ENCODE measurements at regions not wholly inside any gene's neighbourhood (a gene's known extent, or its start where the extent isn't known, plus 50 kb on each side); places are given as distances from the start of the nearest gene placed in this dataset.

GRCh38 chr4:165630671-165631070 lies 242.4 kb upstream of the TLL1 start:
- Histone ChIP-seq H3K4me1 (ENCODE audit: control insufficient read depth in 1 of 2, insufficient read depth in 2 of 2, low read length in 2 of 2) (no peaks in the 10 kb centered on the region), H3K4me3 (replicated peaks in 1 of 3; ENCODE audit: low read depth in 2 of 3, low read length in 3 of 3) (no peak overlapping the region), H3K9ac (ENCODE audit: insufficient read depth, low read length, poor library complexity, severe bottlenecking) (no peak overlapping the region), H3K9me3 (replicated peaks in 1 of 2; ENCODE audit: control insufficient read depth in 1 of 2, insufficient read depth in 1 of 2, low read length in 2 of 2) (peaks cover 5 to 6% of the 10 kb centered on the region in 2 donors), H3K79me2 (ENCODE audit: insufficient read depth, low read length) (no peaks in the 10 kb centered on the region), H2AFZ (ENCODE audit: insufficient read depth, low read depth, low read length, poor library complexity, severe bottlenecking) (no peak overlapping the region), H3K27ac (ENCODE audit: low read depth in 1 of 2, low read length in 2 of 2) (no peak overlapping the region), H3K4me2 (replicated peaks; ENCODE audit: extremely low read depth, low read length, poor library complexity, severe bottlenecking) (no peak overlapping the region), H4K20me1 (ENCODE audit: insufficient read depth, low read length) (no peaks in the 10 kb centered on the region), H3K27me3 (ENCODE audit: control insufficient read depth in 2 of 2, insufficient read depth in 2 of 2, low read length in 2 of 2) (no peaks in the 10 kb centered on the region), H3K36me3 (replicated peaks in 1 of 2; ENCODE audit: control insufficient read depth in 1 of 2, insufficient read depth in 2 of 2, low read length in 2 of 2) (no peaks in the 10 kb centered on the region)
- Mint-ChIP-seq H3K4me1 (no peaks in the 10 kb centered on the region), H3K4me3 (no peak overlapping the region), H3K27me3 (ENCODE audit: low read depth in 3 of 3) (peaks cover 0 to 1% (median 0%) of the 10 kb centered on the region in 3 donors), H3K27ac (peak overlapping the region in 1 of 7 donors; percentile 7), H3K36me3 (no peaks in the 10 kb centered on the region), H3K9me3 (peaks cover 0 to 10% (median 5%) of the 10 kb centered on the region in 7 donors)
- intact Hi-C loops (cut with micrococcal nuclease) = no loop called here
- TF ChIP-seq CTCF (IDR thresholded peaks at IDR 0.05) = no peak
- no peak for DNase-seq

DNA sequence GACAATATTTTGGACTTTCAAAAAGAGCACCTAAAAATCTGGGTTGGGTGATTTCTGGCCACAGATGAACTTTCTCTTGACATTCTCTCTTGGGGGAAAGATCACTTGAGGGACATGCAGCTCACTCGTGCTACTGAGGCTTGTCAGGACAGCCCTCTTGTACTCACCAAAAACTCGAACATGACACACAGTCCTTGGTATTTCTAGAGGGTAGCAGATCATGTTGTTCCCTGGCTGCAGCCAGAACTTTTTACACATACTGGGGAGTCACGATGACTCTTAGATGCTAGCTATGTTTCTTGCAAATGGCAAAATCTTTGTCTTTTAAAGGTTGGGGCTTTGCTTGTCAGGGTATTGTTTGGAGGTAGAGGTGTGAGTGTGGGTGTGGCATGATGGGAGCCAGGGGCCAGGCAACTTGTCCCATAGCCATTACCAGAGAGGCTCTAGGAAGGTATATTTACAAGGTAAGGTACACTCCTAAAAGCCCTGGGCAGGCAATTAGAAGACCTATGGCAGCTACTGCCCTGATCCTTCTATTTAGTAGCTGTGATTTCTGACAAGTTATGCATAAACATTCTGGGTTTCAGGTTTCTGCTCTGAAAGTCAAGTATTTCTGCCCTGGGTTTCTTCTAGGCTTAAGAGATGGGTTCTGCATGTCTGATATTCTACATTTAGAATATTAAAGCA lies 241.7 kb upstream of the TLL1 start:
- TF ChIP-seq CTCF (IDR thresholded peaks at IDR 0.05) = no peak
- Histone ChIP-seq H3K9me3 (replicated peaks in 1 of 2; ENCODE audit: control insufficient read depth in 1 of 2, insufficient read depth in 1 of 2, low read length in 2 of 2) (peaks cover 8 to 9% of the 10 kb centered on the region in 2 donors), H3K4me1 (ENCODE audit: control insufficient read depth in 1 of 2, insufficient read depth in 2 of 2, low read length in 2 of 2) (no peaks in the 10 kb centered on the region), H3K79me2 (ENCODE audit: insufficient read depth, low read length) (no peaks in the 10 kb centered on the region), H3K9ac (ENCODE audit: insufficient read depth, low read length, poor library complexity, severe bottlenecking) (no peak overlapping the region), H3K27me3 (ENCODE audit: control insufficient read depth in 2 of 2, insufficient read depth in 2 of 2, low read length in 2 of 2) (no peaks in the 10 kb centered on the region), H3K4me2 (replicated peaks; ENCODE audit: extremely low read depth, low read length, poor library complexity, severe bottlenecking) (no peak overlapping the region), H3K27ac (ENCODE audit: low read depth in 1 of 2, low read length in 2 of 2) (no peak overlapping the region), H4K20me1 (ENCODE audit: insufficient read depth, low read length) (no peaks in the 10 kb centered on the region), H2AFZ (ENCODE audit: insufficient read depth, low read depth, low read length, poor library complexity, severe bottlenecking) (no peak overlapping the region), H3K4me3 (replicated peaks in 1 of 3; ENCODE audit: low read depth in 2 of 3, low read length in 3 of 3) (no peak overlapping the region), H3K36me3 (replicated peaks in 1 of 2; ENCODE audit: control insufficient read depth in 1 of 2, insufficient read depth in 2 of 2, low read length in 2 of 2) (no peaks in the 10 kb centered on the region)
- H3K9me3 Mint-ChIP-seq = peaks cover 0 to 14% (median 8%) of the 10 kb centered on the region in 7 donors
- H3K36me3 Mint-ChIP-seq = no peaks in the 10 kb centered on the region
- WGBS (ENCODE audit: insufficient coverage) = 90% methylated on average over 1 of the region's 3 CpGs
- peaks cover 0 to 1% (median 0%) of the 10 kb centered on the region in 3 donors for H3K27me3 Mint-ChIP-seq (ENCODE audit: low read depth in 3 of 3)
- DNase-seq = no peak
- intact Hi-C loops (cut with micrococcal nuclease) = no loop called here
- no peak overlapping the region for H3K4me3 Mint-ChIP-seq
- no peaks in the 10 kb centered on the region for H3K4me1 Mint-ChIP-seq
- no peak overlapping the region for H3K27ac Mint-ChIP-seq

All from CD14-positive monocyte (primary cell).